Hematopoietic multipotent progenitor cell treated with erythropoietin and hydrocortisone succinate and interleukin-3 and kit ligand, for 17 days (in vitro differentiated cells): ENCODE measurements at regions not wholly inside any gene's neighbourhood (a gene's known extent, or its start where the extent isn't known, plus 50 kb on each side); places are given as distances from the start of the nearest gene placed in this dataset.
"Not testable (repeated sequence)": the region's sequence is repeated elsewhere in the genome, so short reads cannot be mapped to it uniquely, and the experiment has no call there.

Experiments used
- DNase-seq: peaks from one replicate; pipeline ENCODE4 v3.0.0-alpha.2; 2015; ENCODE audit warnings: low spot score

DNA sequence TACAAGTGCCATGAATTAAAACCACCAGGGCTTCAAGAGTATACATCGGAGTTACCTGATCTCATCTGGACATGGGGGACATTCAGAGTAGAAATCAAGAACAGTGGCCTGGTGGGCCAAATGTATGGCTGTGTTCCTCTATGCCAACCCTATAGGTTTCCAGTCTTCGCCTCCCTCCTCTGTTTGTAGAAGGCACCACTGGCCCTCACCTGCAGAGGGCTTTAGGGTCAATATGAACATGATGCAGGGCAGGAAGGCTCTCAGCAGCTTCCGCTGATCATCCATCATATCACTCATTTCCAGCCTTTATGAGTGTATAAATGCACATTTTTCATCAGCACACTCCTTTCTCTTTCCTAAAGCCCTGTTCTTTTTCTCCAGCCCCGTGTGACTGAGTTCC is 555.5 kb upstream of the BRINP1 start:
- no peak for DNase-seq

DNA sequence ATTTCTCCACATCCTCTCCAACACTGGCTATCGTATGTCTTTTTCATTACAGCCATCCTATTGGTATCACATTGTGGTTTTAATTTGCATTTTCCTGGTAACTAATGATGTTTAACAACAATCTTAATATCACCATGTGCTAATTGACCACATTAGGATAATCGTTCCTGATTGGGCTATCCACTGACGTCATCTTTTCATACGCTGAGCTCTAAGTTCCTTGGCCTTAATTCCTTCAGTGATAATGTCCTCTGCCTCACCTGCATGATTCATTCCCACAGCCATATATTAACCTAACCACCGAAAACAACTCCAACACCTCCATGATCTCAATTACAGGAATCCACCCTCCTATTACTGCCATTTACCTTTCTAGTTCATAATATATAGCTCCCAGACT is 547.9 kb upstream of the BRINP1 start:
- DNase-seq = no peak

DNA sequence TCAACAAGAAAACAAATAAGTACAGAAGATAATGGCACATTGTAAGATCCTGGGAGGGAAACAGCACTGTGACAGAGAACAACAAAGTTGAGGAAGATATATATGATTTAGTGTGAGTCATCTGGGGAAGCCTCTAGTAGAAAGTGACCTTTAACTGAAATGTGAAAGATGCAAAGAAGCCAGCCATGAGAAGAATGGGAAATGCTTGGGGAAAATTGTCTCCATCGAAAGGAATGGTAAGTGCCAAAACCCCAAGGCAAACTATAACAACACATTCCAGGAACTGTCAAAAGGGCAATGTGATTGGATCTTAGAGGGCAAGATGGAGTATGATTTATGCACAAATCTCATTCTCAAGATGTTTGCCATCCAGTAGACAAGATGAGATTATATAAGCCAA is 537.8 kb upstream of the BRINP1 start:
- DNase-seq = no peak

DNA sequence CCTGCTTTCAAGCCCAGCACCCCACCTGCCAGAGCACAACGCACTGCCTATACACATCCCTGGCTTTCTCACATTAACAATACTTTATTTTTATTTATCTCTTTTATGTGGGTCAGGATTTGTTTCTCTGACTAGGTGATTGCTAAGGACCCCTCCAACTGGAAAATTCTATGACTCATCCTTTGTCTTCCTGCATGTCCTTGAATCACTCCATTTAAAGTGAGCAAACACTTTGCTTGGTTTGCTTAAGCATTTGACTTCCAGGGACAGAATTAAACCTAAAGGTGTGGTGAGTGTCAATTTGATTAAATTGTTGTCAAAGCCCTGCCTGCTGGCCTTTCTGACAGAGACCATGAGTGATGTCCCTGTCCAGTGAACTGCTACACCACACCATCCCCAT is 536.5 kb upstream of the BRINP1 start:
- no peak for DNase-seq

DNA sequence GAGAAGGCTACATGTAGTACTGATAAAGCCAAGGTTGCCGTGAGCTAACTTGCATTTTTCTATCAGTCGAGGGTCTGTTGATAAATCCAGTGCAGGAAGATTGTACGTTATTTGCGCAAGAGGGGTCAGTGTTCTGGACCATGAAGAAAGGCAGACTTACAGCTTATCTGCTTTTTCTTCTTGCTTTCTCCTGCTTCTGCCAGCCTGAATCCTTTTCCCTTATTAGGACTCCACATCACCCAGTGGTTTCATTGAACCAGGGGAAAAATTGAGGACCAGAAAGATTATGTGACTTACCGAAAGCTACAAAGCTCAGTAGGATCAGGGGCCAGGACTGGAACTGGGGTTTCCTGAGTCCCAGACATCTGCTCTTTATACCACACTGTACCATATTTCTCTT is 534.6 kb upstream of the BRINP1 start:
- no peak for DNase-seq

DNA sequence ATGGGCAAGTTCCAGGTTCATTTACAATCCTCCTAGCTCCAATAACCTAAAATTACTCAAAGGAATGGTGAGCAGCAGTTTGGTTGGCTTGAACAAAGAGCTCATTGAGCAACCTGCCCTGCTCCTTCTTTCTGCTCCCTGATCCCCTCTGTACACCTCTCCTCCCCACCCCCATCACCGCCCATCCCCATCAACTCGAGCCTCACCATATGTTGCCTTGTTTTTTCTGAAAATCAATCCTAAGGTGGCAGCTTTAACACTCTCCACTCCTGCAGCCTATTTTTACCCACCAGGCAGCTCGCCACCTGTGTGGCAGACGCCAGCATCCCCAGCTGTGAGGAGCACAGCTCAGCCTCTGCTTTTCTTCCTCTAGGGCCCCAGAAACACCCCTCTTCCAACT is 533.4 kb upstream of the BRINP1 start:
- no peak for DNase-seq

DNA sequence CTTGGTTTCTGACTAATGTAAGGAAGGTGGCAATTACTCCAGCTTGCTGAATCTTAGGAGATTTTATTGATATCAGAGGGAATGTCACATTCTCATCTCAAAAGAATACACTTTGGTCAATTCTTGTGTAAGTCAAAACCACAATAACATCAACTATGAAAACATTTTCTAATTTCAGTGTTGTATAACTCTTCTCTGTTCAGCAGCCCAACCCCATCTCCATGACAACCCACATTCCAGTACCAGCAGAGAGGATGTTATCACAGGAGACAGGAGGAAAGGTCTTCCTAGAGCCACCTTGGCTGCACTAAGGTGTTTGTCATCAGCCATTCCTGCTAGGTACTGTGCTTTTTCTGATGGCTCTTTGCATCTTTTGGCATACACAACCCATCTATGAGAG is 529.1 kb upstream of the BRINP1 start:
- DNase-seq = no peak

DNA sequence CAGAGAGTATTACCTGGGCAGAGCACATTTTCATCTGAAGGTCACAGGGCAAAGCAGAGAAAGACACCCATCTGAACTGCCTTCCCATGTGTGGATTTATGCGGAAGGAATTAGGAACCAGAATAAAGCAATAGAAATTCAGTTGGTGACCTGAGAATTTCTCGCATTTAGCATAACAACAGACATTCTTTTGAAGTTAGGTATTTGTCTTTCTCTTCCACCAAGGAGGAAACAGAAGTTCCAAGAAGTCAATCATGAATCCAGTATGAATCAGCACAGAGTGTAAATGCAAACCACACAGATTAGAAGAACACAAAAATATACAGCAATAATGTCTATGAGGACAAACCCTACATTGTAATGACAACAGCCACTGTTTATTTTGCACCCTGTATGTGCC is 515.2 kb upstream of the BRINP1 start:
- no peak for DNase-seq

DNA sequence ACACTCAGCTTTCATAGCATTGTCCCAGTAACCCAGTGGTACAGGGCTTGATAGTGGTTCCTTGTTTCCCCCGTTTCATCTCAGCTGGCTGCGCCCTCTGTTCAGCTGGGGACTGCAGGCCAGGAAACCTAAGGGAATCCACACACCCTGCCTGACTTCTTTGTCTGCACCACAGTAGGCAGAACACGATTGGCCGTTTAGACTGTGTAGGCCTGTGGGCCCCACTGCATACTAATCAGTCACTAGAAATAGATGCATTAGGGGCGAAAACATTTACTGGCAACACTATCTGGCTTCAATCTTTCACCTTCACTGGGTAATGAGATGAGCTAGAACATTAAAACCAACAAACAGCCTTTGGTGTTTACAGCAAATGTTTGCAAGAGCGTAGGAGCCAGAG is 512.7 kb upstream of the BRINP1 start:
- DNase-seq = no peak

DNA sequence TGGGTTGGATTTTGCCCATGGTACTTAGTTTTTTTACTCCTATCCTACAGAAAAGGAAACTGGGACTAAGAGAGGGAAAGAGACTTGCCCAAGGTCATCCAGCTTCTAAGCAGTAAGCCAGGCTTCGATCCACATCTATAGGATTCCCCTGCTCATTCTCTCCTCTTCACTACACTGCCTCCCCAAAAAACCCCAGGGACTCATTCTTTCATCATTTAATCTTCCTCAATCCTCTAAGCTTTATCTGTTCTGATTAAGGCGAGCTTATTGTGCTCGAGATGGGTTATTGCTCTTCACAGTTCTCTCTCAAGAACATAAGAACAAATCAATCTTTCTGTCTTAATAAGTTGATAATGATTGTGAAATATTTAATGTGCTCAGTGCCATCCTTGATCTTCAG is 511.1 kb upstream of the BRINP1 start:
- no peak for DNase-seq

DNA sequence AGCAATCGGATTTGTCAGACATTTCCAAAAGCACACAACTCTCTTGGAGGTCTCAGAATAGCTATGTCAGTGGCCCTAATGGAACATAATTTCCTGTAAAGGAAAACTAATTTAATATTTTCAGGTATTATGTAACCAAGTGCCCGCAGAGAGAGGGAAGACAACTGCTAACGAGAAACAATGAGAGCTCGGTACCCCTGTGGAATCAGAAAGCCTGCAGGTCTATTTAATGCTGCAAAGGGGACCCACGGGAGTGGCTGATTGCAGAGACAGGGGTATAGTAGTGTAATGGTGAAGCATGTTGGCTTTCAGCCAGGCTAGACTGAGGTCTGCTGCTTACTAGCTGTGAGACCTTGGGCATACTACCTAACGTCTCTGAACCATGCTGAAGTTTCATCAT is 508.1 kb upstream of the BRINP1 start:
- no peak for DNase-seq

DNA sequence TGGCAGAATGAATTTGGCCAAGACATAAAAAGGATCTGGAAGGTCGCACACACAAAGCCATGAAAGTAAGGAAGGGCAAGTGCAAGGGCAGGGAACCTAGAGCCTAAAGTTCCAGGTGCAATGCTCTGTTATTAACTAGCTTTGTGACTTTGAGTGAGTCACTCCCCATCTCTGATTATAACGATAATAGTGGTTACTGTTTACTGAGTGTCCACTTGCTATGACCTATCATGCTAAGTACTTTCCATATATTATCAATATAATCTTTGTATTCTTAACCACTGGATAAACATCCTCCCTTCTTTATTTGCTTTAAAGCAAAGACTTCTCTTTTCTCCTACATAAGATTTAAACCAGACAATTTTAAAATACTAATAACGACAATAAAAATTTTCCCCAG is 504.6 kb upstream of the BRINP1 start:
- DNase-seq = no peak

DNA sequence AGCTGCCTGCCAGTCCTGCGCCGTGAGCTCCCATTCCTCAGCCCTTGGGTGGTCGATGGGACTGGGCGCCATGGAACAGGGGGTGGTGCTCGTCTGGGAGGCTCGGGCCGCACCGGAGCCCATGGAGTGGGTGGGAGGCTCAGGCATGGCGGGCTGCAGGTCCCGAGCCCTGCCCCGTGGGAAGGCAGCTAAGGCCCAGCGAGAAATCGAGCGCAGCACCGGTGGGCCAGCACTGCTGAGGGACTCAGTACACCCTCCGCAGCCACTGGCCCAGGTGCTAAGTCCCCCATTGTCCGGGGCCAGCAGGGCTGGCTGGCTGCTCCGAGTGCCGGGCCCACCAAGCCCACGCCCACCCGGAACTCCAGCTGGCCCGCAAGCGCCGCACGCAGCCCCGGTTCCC is 501.0 kb upstream of the BRINP1 start:
- DNase-seq = not testable (repeated sequence)

DNA sequence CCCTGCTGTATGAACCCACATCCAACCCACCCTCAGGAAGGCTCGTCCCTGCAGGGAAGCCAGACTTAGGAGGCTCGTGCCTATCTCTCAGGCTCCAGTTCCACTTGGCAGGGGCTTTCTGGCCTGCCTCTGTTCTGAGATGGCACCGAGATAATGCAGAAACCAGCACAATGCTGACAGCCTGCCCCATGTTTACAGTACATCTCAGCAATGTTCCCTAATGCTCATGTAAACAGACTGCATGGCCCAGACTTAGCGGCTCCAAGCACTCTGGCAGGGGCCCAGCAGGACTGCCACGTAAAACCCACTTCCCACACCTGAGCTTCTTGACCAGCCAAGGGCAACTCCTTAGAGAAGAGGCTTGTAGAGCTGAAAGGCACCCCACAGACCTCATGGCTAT is 499.5 kb upstream of the BRINP1 start:
- no peak for DNase-seq

DNA sequence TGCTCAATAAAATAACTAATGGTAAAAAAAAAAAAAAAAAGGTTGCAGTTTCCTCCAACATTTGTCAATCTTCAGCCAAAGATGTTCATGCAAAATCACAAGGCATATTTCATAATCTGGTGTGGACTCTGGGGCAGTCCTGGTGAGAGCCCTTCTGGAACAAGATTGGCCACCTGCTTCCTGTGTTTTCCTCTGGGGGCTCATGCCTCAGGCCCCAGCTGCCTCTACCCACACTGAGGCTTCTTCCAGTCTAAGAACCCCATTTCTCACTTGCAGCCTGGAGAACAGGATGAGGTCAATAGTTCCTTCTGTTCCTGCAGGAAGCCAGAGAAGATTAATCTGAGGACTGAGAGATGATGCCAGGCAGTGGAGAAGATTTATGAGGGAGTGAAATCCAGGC is 492.6 kb upstream of the BRINP1 start:
- no peak for DNase-seq

DNA sequence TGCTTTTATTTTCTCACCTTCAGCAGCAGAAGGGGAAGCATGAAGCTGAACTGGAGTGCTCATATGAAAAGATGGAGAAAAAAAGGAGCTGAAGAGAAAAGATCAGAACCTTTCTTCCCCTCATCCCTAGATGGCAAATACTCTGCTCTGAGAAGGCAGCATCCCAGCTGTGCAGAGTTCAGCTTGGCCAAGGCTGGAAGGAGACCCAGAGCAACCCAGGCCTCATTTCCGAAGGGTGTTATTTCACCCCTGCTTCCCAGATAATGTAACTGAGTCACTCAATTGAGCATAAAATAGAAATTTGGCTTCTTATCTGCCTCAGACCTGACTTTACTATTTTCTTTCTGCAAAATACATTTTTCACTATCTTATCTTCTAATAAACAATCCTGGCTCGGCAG is 489.9 kb upstream of the BRINP1 start:
- DNase-seq = no peak

DNA sequence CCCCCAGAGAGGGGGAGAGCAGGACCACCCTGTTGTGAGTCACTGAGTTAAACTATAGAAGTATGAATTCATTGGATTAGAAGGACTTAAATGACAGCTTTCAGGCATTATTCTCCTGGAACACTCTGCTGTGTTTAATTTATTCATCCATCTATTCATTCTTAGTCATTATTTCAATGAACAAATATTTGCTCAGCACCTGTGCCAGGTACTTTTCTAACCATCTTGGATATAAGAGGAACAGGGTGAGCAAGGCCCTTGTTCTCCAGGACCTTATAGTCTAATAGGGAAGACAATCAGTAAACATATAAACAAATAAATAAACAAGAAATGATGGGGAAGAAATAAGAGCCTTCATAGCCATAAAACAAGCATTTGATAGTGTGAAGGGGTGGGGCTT is 483.9 kb upstream of the BRINP1 start:
- no peak for DNase-seq

DNA sequence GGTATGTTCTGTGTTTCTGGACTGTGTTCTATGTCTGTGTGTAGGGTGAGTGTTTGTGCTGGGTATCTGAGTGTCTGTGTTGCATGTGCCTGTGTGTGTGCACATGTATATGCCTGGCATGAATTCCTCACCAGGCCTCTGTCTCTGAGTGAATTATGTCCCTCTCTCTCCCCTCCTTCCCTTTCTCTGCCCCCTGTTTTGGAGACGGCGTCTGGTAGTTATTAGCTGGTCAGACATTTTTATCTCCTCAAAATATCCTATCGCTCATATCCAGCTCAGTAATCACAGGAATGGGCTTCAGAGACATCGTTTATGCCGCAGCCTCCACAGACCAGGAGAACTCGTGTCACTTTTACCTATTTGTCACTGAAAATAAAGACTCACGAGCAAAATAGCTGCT is 483.2 kb upstream of the BRINP1 start:
- no peak for DNase-seq

DNA sequence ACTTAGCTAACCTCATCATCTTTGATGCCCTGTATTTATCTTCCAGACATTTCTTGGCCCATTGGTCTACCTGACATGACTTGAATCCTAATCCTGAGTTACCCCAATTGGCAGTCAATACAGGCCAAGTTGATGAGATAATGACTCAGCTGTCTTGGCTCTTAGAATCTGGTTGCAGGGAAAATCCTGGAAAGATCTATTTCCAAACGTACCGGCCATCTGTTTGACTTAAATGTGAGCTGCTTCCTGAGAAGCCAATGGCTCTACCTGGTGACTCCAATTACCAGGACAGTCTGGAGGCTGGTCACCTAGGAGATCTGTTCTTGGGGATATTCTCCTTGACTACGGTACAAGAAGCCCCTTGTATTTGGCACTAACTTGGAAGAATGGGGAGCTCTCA is 475.2 kb upstream of the BRINP1 start:
- no peak for DNase-seq

DNA sequence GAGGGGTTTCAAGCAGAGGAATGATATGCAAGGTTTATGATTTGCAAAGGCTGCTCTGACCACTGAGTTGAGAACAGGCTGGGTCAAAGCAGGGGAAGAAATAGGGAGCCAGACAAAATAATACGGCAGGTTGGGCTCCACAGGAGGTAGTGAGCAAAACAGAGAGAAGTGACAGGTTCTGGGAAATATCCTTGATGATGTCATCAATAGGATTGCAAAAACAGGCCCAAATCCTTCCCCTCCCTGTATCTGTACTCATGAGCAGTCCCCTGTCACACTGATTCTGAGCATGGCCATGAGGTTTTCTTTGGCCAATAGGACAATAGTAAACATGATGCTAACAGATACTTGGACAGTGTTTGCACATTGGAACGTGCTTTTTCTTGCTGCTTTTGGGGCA is 471.8 kb upstream of the BRINP1 start:
- DNase-seq = no peak

DNA sequence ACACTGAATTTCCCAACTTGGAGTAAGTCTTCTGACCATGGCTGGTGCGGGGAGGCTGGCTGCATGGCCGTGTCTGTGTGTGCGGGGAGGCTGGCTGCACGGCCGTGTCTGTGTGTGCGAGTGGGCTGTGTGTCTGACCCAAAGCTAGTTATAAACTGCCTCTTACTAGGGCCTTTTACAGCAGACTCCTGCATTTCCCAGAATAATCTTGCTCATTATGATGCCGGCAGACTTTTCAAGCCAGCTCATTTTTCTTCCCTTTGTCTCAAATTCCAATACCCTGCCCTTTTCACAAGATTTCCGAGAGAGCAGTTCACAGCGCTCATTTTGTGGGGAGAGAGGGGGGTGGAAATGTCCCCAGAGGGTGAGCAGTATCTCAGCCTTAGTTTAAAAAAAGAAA is 470.7 kb upstream of the BRINP1 start:
- DNase-seq = no peak

DNA sequence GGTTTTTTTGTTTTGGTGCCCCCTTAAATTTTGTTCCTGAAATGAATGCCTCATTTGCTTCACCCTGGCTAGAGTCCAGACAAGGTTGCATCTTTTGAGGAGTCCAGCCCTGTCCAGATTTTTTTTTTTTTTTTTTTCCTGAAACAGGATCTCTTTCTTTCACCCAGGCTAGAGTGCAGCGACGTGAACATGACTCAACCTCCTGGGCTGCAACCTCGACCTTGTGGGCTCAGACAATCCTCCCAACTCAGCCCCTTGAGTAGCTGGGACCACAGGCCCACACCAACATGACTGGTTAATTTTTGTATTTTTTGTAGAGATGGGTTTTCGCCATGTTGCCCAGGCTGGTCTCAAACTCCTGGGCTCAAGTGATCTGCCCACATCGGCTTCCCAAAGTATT is 469.0 kb upstream of the BRINP1 start:
- DNase-seq = no peak

DNA sequence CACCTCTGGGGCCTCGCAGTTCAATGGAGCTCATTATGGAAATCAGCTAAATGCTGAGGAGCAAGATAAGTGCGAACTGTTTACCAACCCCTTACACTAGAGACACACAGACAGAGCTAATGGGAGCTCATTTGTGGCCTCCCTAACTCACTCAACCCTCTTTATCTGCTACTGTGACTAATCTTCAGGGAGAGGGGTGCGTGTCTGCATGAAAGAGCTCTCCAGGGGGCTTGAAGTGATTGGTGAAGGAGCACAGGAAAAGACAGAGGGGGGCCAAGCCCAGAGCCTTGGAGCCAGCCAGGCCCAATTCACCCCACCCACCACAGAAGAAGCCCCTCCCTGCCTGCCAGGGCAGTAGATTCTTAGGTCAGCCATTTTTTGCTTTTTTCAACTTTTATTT is 466.8 kb upstream of the BRINP1 start:
- no peak for DNase-seq

DNA sequence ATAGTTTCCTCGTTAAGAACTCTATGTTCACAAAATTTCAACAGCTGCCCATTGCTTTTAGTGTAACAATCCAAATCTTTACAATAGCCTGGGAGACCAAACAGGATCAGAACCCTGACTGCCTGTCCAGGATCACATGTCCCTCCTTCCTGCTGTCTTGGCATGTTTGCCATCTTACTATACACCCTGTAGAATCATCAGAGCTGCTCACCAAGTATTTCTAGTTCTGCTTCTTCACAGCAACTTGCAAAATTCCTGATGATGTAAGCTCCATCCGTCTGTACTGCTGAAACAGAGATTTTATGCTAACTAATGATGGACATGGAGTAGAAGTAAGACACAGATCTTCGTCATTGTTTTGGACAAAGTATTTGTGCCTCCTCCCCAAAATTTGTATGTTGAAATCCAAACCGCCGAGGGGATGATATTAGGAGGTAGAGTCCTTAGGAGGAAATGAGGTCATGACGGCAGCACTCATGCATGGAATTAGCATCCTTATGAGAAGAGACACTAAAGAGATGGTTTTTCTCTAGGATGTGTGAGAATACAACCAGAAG is 464.9 kb upstream of the BRINP1 start:
- DNase-seq = no peak

DNA sequence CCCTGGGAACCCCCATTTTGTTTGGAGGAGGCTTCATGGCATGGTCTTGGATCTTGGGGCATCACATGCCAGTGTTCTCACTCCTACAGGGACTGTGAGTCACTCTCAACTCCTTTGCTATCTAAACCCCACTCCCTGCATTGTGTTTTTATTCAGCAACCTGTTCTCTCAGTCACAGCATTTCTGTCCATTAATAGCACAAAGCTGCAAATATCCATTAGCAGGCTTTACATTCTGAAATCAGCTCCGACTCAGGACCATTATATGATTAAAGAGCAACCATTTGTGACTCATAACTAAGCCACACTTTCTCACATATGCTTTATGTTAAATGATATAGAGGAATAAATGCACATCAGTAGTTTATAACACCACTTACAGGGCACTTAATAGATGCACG is 462.1 kb upstream of the BRINP1 start:
- no peak for DNase-seq
